ENCODE measurements at regions not wholly inside any gene's neighbourhood (a gene's known extent, or its start where the extent isn't known, plus 50 kb on each side); places are given as distances from the start of the nearest gene placed in this dataset.

DNA sequence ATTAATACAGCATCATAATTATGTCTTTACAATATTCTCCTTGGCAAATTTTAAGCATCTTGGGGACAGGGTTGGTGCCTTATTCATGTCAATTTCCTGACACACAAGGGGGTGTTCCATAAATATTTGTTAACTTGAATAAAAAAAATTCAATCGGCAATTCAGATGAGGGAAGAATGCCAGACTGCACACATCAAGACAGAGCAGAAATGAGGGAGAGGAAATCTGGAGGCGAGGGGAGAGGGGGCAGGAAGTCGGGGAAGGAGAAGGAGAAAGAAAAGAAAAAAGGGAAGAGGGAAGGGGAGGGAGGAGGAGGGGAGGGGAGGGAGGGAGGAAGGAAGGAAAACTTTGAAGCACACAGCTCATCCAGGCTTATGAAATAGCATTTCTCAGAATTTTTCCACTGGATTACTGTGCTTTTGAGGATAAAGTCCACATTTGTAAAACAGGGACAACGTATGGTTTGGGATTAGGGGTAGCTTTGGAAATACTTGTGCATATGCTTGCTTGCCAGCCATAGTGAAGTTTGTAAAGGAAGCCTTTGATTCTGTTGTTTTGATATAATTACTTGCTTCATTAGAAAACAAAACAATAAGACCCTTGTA lies 362.1 kb downstream of the SAMD5 start:
- no peaks in the 10 kb centered on the region for H3K4me1 Mint-ChIP-seq
- ATAC-seq (replicated peaks) (no peak), DNase-seq (no peak)
- H3K27me3 Mint-ChIP-seq: no peaks in the 10 kb centered on the region
- no peak overlapping the region for H3K27ac Mint-ChIP-seq
- no peak overlapping the region for H3K4me3 Mint-ChIP-seq
- peaks cover 0 to 2% of the 10 kb centered on the region in 2 donors for H3K9me3 Mint-ChIP-seq
- no peaks in the 10 kb centered on the region for H3K36me3 Mint-ChIP-seq

DNA sequence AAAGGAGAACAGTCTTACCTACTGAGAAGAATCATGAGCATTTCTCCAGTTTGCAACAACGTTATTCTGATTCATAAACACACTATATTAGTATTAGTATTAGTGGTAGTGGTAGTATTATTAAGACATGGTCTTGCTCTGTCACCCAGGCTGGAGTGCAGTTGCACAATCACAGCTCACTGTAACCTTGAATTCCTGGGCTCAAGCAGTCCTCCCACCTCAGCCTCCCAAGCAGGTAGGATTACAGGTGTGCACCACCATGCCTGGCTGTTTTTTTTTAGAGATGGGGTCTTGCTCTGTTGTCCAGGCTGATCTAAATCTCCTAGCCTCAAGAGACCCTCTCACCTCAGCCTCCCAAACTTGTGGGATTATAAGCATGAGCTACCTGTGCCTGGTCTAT lies 363.5 kb downstream of the SAMD5 start:
- H3K4me3 Mint-ChIP-seq: no peak overlapping the region
- peaks cover 0 to 2% of the 10 kb centered on the region in 2 donors for H3K9me3 Mint-ChIP-seq
- H3K36me3 Mint-ChIP-seq: no peaks in the 10 kb centered on the region
- no peak for ATAC-seq (replicated peaks)
- H3K27me3 Mint-ChIP-seq: no peaks in the 10 kb centered on the region
- no peak overlapping the region for H3K27ac Mint-ChIP-seq
- no peak for DNase-seq
- H3K4me1 Mint-ChIP-seq: no peaks in the 10 kb centered on the region

DNA sequence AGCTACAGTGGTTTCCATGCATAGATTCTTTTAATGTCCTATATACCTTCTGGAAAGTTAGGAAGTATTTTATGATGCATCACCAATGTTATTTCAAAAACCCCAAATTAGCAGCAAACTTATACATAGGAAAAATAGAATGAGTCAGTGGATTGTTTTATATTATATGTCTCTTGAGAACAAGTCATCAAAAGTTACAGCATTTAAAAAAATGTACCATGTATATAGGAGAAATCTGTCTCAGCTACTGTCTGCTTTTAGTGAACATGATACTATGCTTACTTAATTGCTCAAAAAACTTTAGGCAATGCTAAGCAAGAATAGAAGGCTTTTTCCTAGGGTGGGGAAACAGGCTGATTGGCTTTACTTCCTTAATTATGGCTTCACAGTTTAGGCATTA lies 365.3 kb downstream of the SAMD5 start:
- no peak for DNase-seq

DNA sequence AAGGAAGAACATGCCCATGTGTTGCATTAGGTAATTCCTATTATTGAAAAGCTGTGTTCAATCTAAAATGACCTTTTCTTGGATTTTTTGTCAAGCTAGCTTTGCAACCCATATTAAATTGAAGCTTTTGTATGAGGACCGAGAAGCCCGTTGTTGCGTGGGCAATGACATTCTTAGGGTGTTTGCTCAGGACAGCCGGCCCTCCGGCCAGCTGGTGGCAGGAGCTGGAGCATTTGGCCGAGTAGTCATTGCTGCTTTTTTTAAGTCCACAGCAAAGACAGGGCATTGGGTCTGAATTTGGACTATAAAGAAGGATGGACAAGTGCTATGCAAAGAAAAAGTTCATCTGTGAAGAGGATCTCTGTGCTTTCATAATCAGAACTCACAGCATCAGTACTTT lies 365.8 kb downstream of the SAMD5 start:
- no peak overlapping the region for H3K27ac Mint-ChIP-seq
- ATAC-seq (replicated peaks): no peak
- H3K4me1 Mint-ChIP-seq: no peaks in the 10 kb centered on the region
- H3K9me3 Mint-ChIP-seq: peaks cover 0 to 2% of the 10 kb centered on the region in 2 donors
- no peaks in the 10 kb centered on the region for H3K36me3 Mint-ChIP-seq
- H3K27me3 Mint-ChIP-seq: no peaks in the 10 kb centered on the region
- DNase-seq: no peak
- H3K4me3 Mint-ChIP-seq: no peak overlapping the region

More for the DNA sequence above, 365.3 kb downstream of the SAMD5 start:
- ATAC-seq (replicated peaks): no peak
- H3K4me3 Mint-ChIP-seq: no peak overlapping the region
- H3K36me3 Mint-ChIP-seq: no peaks in the 10 kb centered on the region
- H3K9me3 Mint-ChIP-seq: peaks cover 0 to 2% of the 10 kb centered on the region in 2 donors
- H3K27ac Mint-ChIP-seq: no peak overlapping the region
- no peaks in the 10 kb centered on the region for H3K4me1 Mint-ChIP-seq
- no peaks in the 10 kb centered on the region for H3K27me3 Mint-ChIP-seq

DNA sequence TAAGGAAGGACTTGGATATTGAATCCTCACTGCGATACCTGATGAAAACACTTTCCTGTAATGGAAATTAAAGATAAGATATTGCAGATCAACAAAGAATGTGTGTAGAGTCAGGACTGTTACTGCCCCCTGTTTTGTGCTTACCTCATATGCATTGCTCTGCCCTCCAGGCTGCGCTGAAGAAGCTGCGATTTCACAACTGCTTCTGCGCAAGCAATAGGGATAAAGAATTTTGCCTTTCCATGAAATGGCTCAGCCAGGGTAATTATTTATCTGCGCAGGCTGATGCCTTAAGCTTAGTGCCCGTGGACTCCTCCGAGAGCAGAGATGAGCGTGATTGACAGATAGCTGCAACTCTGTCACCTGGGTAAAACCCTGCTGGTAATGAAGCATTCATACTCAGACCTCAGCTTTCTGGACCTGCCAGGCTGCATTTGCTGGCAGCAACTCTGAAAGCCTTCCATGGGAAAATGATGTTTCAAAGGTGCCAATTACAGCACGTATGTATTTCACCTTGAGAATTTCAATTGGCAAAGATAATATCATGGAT lies 370.6 kb downstream of the SAMD5 start:
- ATAC-seq (replicated peaks): no peak
- Mint-ChIP-seq H3K27ac (no peak overlapping the region), H3K4me1 (no peaks in the 10 kb centered on the region), H3K27me3 (no peaks in the 10 kb centered on the region), H3K36me3 (no peaks in the 10 kb centered on the region), H3K4me3 (no peak overlapping the region), H3K9me3 (peaks cover 0 to 3% of the 10 kb centered on the region in 2 donors)
- no peak for DNase-seq

DNA sequence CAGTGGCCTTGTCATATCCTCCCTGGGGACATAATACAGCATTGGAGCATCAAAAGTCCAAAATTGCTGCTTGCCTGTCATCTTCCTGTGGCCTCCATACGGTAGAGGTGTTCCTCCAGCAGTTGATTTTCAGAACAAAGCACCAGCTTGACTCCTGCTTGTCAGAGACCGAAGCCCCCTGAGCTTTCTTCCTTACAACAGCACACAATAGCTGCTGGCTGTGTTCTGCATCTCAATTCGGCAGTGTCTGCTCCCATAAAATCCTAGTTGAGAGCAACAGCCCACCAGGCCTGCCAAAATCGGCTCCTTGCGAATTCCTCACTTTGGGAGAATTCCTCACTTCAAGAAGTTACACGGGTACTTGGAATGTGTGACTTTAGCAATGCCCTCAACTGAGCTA lies 372.9 kb downstream of the SAMD5 start:
- H3K27ac Mint-ChIP-seq: no peak overlapping the region
- no peak overlapping the region for H3K4me3 Mint-ChIP-seq
- ATAC-seq (replicated peaks): no peak
- H3K27me3 Mint-ChIP-seq: no peaks in the 10 kb centered on the region
- H3K9me3 Mint-ChIP-seq: peaks cover 2 to 4% of the 10 kb centered on the region in 2 donors
- no peaks in the 10 kb centered on the region for H3K4me1 Mint-ChIP-seq
- DNase-seq: no peak
- no peaks in the 10 kb centered on the region for H3K36me3 Mint-ChIP-seq

DNA sequence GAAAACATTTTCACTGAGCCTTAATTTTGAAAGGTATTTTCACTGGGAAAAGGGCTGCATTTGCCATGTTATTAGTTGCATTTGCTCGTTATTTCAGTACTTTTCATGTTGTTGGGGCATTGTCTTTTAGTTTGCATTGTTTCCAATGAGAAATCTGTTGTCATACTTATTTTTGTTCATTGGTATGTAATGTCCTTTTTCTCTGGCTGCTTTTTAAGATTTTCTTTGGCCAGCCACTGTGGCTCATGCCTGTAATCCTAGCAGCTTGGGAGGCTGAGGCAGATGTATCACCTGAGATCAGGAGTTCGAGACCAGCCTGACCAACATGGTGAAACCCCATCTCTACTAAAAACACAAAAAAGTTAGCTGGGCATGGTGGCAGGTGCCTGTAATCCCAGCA lies 379.9 kb downstream of the SAMD5 start:
- Mint-ChIP-seq H3K4me1 (no peaks in the 10 kb centered on the region), H3K36me3 (no peaks in the 10 kb centered on the region), H3K9me3 (peaks cover 0 to 9% of the 10 kb centered on the region in 2 donors), H3K4me3 (no peak overlapping the region), H3K27me3 (no peaks in the 10 kb centered on the region), H3K27ac (no peak overlapping the region)
- ATAC-seq (replicated peaks) (no peak), DNase-seq (no peak)

DNA sequence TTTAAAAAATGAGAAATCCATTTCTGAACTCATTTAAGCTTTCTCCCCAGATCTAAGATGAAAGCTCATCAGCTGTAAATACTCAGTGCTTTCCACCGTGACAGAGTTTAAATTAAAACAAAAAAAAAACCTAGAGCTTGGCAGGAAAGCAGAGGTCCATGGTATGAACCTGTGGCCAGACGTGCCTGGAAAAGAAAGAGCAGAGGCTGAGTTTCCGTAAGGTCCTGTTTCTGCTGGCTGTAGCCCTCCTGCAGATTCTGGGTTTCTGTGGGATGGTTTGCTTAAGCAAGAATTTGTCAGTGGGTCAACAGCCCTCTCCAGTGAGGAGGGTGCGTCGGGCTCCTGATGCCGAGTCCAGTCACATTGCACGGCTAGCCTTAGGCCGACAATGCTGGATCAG lies 383.2 kb downstream of the SAMD5 start:
- Mint-ChIP-seq H3K36me3 (no peaks in the 10 kb centered on the region), H3K27me3 (no peaks in the 10 kb centered on the region), H3K27ac (no peak overlapping the region), H3K4me3 (no peak overlapping the region), H3K4me1 (no peaks in the 10 kb centered on the region), H3K9me3 (peaks cover 0 to 5% of the 10 kb centered on the region in 2 donors)
- DNase-seq: no peak
- no peak for ATAC-seq (replicated peaks)

DNA sequence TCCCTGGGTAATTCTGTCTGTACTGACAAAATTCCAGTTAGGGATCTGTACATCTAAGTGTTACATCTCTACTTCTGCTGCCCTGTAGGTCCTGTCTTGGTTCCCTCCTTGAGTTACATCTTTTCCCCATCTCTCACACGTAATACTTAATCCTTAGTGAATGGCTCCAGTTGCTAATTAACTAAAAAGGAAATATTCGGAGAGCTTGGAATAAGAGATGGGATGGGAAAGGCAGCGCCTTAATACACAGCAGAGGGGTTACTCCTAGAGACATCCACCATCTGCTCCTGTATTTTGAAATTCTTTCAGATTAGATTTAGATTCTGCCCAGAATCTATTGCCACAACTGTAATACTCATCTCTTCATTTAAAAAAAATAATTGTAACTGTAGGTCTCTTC lies 384.0 kb downstream of the SAMD5 start:
- Mint-ChIP-seq H3K4me3 (no peak overlapping the region), H3K4me1 (no peaks in the 10 kb centered on the region), H3K27ac (no peak overlapping the region), H3K36me3 (no peaks in the 10 kb centered on the region), H3K9me3 (peaks cover 0 to 5% of the 10 kb centered on the region in 2 donors), H3K27me3 (no peaks in the 10 kb centered on the region)
- DNase-seq (no peak), ATAC-seq (replicated peaks) (no peak)

DNA sequence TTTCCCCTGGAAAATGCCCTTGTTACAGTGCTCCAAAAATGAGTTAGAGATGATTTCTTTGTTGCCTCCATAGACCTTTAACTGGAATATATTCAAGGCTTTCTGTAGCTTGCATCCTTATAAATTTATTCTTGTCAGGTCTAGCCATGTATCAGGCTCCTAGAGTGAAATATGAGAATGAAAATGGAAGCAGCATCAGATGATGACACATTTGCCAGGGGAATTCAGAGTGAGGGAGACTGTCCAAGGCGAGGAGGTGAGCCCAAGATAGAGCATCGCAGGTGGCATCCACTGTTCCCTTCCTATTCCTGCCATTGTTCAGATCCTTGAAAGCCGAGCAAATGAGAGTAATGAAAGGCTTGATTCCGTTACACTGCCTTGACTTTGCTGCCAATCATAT lies 386.8 kb downstream of the SAMD5 start:
- H3K4me1 Mint-ChIP-seq: no peaks in the 10 kb centered on the region
- H3K4me3 Mint-ChIP-seq: no peak overlapping the region

DNA sequence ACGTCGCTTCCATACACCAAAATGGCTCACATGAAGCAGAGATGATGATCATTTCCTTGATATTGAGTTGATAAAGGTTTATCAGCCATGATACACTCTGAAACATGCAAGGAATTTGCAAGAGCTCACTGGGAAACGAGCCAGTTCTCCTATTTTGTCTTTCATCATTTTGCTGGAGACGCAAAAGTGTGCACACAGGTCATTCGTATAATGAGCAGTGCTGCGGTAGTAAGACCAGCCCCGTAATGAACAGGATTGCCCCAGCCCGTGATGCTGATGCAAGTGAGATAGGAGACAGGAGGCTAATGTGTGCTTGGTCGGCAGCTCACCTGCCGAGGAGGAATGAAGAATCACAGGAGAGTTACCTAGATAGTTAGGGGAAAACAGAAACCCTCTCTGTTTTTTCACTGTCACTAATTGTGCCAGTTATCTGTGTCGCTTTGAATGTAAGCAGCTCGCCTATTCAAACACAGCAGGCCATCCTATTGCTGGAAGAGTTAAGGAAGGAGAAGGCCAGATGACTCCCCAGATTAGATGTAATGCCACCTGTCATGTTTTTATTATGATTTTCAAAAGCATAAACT lies 391.8 kb downstream of the SAMD5 start:
- H3K4me1 Mint-ChIP-seq: no peaks in the 10 kb centered on the region
- DNase-seq (no peak), ATAC-seq (replicated peaks) (no peak)
- no peak overlapping the region for H3K4me3 Mint-ChIP-seq
- no peaks in the 10 kb centered on the region for H3K9me3 Mint-ChIP-seq
- no peak overlapping the region for H3K27ac Mint-ChIP-seq
- H3K36me3 Mint-ChIP-seq: no peaks in the 10 kb centered on the region
- H3K27me3 Mint-ChIP-seq: no peaks in the 10 kb centered on the region

More for the DNA sequence above, 386.8 kb downstream of the SAMD5 start:
- no peaks in the 10 kb centered on the region for H3K36me3 Mint-ChIP-seq
- ATAC-seq (replicated peaks) (no peak), DNase-seq (no peak)
- no peak overlapping the region for H3K27ac Mint-ChIP-seq
- no peaks in the 10 kb centered on the region for H3K9me3 Mint-ChIP-seq
- H3K27me3 Mint-ChIP-seq: no peaks in the 10 kb centered on the region

DNA sequence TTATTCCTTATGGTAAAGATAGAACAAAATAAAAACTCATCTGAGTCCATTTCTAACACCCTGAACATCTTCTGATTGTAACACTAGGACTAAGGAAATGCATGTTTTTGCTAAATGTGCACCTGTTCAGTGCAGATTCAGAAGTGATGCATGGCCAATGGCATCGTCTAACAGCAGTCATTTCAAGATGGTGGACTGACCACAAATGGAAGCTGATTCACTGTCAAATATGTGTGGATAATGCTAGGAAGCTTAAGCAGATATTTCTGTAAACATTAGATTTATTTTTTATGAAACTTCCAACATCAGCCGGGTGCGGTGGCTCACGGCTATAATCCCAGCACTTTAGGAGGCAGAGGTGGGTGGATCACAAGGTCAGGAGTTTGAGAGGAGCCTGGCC lies 394.8 kb downstream of the SAMD5 start:
- Mint-ChIP-seq H3K4me3 (no peak overlapping the region), H3K9me3 (no peaks in the 10 kb centered on the region), H3K27me3 (no peaks in the 10 kb centered on the region), H3K36me3 (no peaks in the 10 kb centered on the region), H3K27ac (no peak overlapping the region), H3K4me1 (no peaks in the 10 kb centered on the region)
- ATAC-seq (replicated peaks) (no peak), DNase-seq (no peak)

DNA sequence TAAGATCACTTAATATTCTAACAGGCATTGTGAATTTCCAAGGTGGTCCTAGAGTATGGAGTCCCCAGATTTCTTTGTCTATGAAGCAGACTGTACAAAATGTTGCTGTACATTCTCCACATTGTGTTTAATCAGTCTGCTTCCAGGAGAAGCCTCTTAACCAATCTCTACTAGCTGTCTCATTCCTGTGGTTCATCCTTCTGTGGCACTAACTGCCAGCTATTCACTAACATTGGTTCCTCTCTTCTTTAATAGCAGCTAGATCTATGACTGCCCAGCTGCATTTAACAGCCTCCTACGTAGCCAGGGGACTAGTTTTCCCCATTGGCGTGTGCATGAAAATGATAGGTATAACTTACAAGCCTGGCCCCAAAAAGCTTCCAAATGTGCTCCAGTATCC lies 395.4 kb downstream of the SAMD5 start:
- DNase-seq (no peak), ATAC-seq (replicated peaks) (no peak)
- H3K36me3 Mint-ChIP-seq: no peaks in the 10 kb centered on the region
- no peaks in the 10 kb centered on the region for H3K4me1 Mint-ChIP-seq
- H3K9me3 Mint-ChIP-seq: peaks cover 0 to under 1% of the 10 kb centered on the region in 2 donors
- H3K27ac Mint-ChIP-seq: no peak overlapping the region
- H3K4me3 Mint-ChIP-seq: no peak overlapping the region
- no peaks in the 10 kb centered on the region for H3K27me3 Mint-ChIP-seq

DNA sequence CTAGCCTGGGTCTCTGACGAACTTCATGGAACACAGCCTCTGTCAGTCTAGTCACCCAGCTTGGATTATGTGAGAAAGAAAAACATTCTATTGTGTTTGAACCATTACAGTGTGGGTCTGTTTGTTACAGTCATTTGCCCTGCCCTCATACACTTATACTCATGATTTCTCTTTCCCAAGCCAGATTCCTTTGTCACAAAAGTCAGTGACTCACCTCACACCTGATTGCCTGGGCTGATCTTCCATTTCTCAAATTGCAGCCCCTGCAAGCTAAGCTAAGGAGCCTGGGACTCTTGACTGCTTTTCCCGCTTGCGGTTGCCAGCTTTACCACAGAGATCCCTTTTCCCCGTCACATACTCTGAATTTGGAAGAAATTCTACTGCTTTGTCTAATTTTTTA lies 395.9 kb downstream of the SAMD5 start:
- H3K27me3 Mint-ChIP-seq: no peaks in the 10 kb centered on the region
- H3K9me3 Mint-ChIP-seq: peaks cover 0 to 1% of the 10 kb centered on the region in 2 donors
- no peak for DNase-seq
- H3K36me3 Mint-ChIP-seq: no peaks in the 10 kb centered on the region
- H3K27ac Mint-ChIP-seq: no peak overlapping the region
- no peak for ATAC-seq (replicated peaks)
- no peak overlapping the region for H3K4me3 Mint-ChIP-seq
- H3K4me1 Mint-ChIP-seq: no peaks in the 10 kb centered on the region

DNA sequence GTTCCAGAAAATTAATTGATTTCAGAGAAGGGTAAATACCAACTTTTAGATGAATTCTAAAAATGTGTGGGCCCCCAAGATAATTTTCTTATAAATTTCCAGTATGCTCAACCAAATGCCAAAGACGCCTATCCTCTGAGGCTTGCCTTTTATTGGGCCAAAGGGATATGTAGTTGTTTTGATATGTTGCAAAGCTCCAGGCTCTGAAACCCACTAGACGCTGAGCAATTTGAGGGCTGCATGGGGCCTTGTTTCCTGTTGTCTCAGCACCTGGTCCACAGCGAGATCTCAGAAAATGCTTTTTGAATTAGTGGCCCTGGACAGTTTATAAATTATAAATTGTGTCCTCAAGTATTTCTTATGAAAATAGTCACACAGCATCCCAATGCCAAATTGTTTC lies 397.2 kb downstream of the SAMD5 start:
- no peaks in the 10 kb centered on the region for H3K4me1 Mint-ChIP-seq
- no peaks in the 10 kb centered on the region for H3K36me3 Mint-ChIP-seq
- ATAC-seq (replicated peaks): no peak

More for the DNA sequence above, 397.2 kb downstream of the SAMD5 start:
- DNase-seq: no peak
- H3K27me3 Mint-ChIP-seq: no peaks in the 10 kb centered on the region
- no peak overlapping the region for H3K4me3 Mint-ChIP-seq
- peaks cover 0 to 1% of the 10 kb centered on the region in 2 donors for H3K9me3 Mint-ChIP-seq
- no peak overlapping the region for H3K27ac Mint-ChIP-seq
